GM19372 (cell line): ENCODE measurements at regions not wholly inside any gene's neighbourhood (a gene's known extent, or its start where the extent isn't known, plus 50 kb on each side); places are given as distances from the start of the nearest gene placed in this dataset.

Experiments
- ATAC-seq: cut with Tn5 transposase; IDR thresholded peaks from one replicate; pipeline ENCODE4 v1.9.1; 2021; ENCODE audit warnings: mild to moderate bottlenecking, low read depth, moderate library complexity; ENCODE audit not compliant: unreplicated experiment

DNA sequence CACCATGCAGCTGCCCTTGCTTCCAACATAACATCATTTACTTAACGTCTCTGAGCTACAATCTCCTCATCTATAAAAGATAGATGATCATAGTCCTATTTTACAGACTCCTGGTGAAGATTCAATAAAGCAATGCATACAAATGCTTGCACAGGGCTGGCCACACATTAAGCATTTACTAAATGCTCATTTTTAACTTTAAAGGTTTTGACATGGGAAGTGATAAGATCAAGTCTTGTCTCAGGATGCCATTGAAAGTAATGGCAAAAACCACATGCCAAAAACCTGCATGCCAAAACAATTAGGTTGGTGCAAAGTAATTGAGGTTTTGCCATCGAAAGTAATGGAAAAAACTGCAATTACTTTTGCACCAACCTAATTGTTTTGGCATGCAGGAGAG, 181.2 kb upstream of the ADRA1B start:
- no peak for ATAC-seq

GRCh38 chr5:159735749-159736660, 180.3 kb upstream of the ADRA1B start:
- ATAC-seq: no peak

DNA sequence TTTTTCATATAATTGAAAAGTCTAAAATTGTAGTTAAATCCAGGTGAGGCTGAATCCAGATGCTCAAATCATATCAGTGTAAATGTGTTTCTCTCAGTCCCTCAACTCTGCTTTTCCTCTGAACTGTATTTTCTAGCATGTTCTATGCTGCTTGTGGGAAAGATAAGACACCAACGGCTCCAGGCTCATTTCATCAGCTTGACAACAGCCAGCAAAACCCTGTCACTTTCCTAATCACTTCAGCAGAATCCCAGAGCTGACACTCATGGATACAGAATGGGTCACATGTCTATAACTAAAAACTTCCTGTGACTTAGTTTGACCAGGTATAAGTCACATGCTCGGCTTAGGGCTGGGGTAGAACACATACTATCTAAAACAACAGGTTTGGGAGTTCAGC, 179.4 kb upstream of the ADRA1B start:
- ATAC-seq: no peak

DNA sequence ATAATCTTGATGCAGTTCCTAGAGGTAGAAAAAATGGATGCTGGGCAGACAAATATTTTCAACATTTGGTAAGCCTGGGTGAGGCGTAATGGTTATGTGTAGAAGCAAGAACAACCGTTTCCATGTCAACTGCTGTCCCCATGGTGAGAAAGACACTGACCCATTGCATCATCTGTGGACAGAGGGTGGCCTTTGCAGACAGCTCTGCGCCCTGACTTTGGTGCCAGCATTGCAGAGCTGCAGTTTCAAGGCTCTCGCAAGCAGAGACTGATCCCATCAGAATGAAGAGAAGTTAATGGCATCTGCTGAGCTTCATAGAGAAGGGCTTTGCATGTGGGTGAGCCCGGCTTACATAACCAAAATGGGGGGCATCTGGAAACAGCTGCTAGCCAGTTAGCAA, 179.0 kb upstream of the ADRA1B start:
- ATAC-seq: no peak

- no peak for ATAC-seq
Observed at GRCh38 chr5:159741829-159742322, 174.4 kb upstream of the ADRA1B start.

DNA sequence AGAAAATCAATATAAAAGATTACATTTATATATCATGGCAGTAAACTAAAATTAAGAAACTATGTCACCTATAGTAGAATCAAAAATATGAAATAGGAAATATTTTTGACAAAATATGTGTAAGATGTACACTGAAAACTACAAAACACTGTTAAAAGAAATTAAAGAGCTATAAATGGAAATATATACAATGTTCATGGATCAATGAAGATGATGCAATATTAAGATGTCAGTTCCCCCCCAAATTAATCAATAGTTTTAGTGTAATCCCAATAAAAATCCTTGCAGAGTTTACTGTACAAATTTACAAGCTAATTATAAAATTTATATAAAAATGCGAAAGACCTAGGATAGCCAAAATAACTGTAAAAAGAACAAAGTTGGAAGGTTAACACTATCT, 173.0 kb upstream of the ADRA1B start:
- ATAC-seq: no peak

- no peak for ATAC-seq
Observed at GRCh38 chr5:159746707-159747106, 169.6 kb upstream of the ADRA1B start.

- no peak for ATAC-seq
Observed at GRCh38 chr5:159749146-159749545, 167.1 kb upstream of the ADRA1B start.

DNA sequence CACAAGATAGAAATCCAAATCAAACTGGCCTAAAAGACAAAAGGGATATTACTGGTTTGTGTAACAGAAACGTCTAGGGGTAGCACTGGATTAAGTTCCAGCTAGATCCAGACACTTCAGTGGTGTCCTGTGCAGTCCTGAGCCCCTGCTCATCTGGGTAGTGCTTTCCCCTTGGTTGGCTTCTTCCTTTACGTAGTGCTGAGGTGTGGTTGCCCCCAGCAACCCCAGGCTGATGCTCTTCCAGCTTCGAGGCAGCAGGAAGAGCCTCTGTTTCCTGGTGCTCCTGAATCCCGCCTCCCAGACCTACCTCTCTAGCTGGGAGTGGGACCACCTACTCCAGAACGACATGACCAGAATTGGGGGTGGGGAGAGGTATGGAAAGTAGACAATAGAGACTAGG, 166.1 kb upstream of the ADRA1B start:
- no peak for ATAC-seq

GRCh38 chr5:159751459-159751858, 164.8 kb upstream of the ADRA1B start:
- ATAC-seq: no peak

DNA sequence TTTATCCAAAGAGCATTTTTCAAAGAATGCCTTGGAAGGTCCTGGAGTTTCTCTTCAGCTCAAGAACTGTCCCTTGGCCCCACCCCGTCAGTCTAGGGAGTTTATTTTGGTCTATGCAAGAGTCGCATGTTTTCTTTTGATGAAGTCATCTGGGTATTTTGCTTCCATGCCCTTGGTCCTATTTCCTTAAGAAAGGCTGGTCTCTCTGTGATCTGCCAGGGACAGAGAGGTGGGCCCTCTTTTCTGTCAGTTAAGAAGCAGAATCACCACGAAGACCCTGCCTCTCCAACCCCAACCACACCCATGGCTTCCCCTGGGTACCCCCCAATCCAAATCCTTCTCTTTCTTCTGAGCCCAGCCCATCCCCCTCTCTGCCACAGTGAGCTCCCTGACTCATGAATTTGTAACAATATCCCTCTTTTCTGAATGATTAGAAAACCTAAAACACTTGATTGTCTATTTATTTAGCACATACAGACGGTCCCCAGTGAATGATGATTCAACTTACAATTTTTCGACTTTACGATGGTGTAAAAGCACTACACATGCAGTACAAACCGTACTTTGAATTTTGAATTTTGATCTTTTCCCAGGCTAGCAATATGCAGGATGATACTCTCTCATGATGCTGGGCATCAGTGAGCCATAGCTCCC, 163.5 kb upstream of the ADRA1B start:
- no peak for ATAC-seq

GRCh38 chr5:159758189-159758588, 158.1 kb upstream of the ADRA1B start:
- no peak for ATAC-seq

- ATAC-seq: no peak
Observed at GRCh38 chr5:159759791-159760290, 156.4 kb upstream of the ADRA1B start.

DNA sequence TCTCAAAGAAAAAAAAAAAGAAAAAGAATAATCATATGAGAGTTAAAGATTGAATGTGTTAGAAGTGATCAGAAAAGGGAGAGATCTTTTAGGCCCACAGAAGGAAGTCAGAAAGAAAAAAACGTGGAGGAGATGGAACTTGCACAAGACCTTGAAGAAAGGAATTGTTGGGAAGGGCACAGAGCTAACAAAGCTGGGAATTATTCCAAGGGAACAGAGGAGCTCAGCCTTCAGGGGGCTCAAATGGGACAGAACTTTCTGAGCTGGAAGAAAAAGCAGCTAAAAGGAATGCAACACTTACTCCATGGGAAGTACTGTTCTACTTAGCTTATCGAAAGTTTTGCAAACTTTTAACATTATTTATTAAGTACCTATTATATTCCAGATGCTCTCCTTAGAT, 153.4 kb upstream of the ADRA1B start:
- no peak for ATAC-seq

DNA sequence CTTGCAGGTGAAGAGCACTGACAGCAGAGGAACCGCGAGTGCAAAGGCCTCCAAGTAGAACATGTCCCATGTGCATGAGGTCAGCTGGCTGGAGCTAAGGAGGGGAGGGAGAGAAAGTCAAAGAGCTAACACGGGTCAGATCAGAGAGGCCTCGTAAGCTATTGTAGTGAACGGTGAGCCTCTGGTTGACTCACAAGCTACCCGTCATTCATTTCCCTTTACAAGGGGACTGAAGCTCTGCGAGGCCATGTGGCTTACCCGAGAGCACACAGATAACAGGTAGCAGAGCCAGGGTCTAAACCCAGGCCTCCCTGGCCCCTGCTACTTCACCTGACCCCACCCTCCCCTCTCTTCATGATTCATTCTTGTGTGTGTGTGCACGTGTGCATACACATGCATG, 152.7 kb upstream of the ADRA1B start:
- ATAC-seq: no peak

DNA sequence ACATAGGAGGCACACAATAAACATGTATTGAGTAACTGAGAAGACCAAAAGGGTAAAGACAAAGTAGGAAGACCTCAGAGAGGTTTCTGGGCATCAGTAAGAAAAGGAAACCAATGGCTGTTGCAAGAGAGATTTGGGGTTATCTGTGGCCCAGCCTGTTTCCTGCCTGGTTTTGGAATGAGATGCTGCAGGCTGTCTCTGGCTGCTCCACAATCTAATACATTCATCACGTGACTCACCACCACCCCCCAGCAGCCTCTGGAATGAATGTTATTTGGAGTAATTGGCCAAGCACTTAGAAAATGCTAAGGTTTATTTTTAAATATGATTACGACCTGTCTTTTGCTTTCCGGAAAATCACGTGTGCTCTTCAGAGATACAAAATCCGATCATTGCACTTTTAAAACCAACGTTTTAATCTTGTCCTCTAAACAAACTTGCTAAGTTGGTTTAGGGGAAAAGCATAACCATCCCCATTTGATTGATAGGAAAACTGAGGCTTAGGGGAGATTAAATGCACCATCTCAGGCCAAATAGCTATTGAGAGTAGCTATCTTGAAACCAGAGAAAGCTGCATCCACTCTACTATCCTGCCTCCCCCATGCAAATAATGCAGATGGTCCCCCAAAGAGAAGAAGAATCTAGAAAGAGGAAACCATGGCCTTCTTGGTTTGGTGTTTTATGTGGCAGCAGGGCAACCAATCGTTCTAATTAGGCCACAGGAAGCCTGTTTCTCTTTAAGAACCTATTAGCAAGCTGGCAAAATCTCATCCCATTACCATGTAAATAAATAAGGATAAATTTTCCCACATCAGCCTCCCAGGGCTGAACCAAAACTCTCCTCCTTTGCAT, 151.8 kb upstream of the ADRA1B start:
- no peak for ATAC-seq

- ATAC-seq: no peak
Observed at GRCh38 chr5:159765135-159765433, 151.2 kb upstream of the ADRA1B start.

DNA sequence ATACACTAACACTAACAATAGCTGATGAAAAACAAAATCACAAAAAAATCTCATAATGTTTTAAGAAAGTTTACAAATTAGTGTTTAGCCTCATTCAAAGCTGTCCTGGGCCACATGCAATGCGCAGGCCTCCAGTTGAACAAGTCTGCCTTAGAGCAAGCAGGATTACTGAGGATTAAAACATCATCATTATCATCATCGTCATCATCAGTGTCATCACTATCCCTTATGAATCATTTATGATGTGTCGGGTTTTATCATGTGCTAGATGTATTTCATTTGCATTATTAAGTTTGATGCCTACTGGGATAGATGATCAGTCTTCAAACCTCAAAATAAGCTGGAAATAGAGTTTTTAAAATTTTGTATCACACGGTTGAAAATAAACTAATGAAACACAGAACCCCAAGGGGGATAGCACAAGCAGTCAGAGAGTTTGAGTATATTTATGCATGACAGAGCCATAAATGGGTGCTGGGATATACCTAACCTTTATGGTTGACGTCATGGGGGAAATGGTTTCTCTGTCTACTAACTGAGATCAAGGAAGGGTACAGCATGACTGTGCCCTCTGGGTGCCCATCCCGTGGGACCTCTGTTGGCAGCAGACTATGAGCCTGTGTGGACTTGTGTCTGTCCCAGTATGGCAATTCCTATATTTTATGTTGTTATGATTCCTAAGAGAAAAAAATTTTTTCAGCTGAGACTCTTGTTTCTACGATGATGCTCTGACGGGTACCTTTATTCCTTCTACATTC, 150.3 kb upstream of the ADRA1B start:
- ATAC-seq: no peak

DNA sequence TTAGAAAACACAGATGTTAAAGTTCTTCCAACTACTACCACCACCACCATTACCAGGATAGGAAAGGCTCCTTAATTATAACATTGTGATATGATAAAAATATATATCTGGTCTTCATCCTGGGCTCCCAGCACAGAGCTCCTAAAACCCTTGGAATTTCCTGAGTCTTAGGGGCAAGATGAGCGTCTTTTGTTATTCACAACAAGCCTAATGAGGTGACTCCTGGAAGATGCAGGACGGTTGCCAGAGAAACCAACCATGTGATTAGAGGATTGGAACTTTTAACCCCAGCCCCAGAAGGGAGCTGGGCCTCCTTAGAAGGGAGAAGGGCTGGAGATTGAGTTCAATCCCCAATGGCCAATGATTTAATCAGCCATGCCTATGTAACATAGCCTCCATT, 148.0 kb upstream of the ADRA1B start:
- ATAC-seq: no peak

GRCh38 chr5:159772698-159773061, 143.6 kb upstream of the ADRA1B start:
- no peak for ATAC-seq
